ENCODE measurements at regions not wholly inside any gene's neighbourhood (a gene's known extent, or its start where the extent isn't known, plus 50 kb on each side); places are given as distances from the start of the nearest gene placed in this dataset.
"Not testable (repeated sequence)": the region's sequence is repeated elsewhere in the genome, so short reads cannot be mapped to it uniquely, and the experiment has no call there.

DNA sequence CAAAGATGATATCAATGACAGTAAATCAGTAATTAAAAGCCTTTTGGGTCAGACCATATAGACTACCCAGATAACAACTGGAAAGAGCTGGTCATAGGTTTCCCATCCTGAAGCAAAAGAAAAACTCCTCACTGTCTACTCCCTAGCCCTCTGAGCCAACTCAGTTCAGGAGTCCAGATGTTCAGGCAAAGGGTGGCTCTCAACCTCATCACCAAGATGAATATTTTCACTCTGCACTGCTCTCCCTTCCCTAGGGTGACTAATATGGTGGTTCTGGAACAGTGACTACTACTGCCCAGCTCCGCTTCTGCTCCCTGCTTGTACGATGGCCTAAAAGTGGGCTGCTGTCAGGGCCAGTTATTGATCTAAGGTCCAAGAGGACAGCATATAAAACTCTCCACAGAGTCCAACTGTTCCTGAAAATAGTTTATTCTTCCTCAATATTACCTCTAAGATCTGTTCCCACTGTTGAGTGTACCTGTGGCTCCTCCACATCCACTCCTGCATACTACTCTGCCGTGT, 263.4 kb upstream of the SLC30A5 start:
- no peak for DNase-seq

DNA sequence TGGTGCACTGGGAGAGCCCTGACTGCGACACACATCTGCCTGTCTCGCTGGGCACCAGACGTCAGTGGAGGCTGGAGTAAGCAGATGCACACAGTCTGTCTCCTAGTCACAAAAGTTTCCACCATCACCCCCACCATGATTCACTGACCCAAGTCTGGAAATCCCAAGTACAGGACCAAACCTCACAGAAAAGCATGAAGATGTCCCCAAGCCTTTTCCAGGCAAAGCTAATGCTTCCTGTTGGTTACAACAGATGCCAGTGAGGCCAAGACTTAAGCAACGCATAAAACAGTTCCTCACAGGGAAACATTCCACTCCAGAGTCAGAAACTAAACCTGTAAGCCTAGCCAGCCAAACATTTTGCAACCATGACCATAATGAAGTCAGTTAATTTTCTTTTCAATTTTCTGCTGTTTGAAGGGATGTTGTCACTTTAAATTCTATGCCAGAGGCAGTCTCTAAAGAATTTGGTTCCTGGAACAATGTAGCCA, 259.3 kb upstream of the SLC30A5 start:
- no peak for DNase-seq

DNA sequence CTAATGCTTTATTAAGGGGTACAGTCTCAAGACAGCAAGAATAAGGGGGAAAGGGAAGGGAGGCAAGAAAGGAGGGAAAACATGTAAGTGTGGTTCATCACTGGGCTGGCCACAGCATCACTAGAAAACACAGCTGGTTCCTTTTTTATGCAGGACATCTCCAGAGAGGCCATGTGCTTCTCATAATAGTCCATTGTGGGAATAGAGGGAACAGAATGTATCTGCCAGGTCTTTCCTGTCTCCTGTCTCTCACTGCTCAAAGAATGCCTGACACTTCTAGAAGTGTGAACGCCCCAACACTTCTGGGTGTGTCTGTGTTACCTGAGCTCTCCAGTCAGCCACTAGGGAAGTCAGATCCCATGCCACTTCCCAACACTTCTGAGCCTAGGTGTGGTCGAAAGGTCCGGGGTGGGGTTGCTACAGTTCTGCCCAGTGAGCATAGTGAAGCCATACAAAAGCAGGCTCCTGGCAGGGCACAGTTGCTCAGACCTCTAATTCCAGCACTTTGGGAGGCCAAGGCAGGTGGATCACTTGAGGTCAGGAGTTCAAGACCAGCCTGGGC, 255.6 kb upstream of the SLC30A5 start:
- no peak for DNase-seq

DNA sequence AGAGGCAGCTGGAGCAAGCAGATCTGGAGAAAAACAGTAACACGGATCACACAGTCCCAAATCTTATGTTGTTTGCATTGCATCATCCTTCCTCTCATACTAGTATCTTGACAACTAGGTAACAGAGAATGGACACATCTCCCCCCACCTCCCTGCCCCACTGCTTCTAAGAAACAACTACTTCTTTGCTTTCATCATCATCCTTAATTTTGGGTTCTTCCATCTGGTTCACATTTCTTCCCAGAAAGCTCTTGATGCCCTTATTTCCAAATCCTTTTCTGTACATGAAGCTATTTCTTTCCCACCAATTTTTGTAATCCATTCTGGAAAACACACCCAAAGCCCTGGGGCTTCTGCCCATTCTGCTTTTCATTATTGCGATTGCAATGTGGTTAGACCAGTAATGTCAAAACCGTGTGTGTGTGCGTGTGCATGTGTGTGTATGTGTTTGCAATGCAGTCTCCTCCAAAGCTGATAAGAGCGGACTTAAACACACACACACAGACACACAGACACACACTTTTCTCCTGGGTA, 254.7 kb upstream of the SLC30A5 start:
- no peak for DNase-seq

DNA sequence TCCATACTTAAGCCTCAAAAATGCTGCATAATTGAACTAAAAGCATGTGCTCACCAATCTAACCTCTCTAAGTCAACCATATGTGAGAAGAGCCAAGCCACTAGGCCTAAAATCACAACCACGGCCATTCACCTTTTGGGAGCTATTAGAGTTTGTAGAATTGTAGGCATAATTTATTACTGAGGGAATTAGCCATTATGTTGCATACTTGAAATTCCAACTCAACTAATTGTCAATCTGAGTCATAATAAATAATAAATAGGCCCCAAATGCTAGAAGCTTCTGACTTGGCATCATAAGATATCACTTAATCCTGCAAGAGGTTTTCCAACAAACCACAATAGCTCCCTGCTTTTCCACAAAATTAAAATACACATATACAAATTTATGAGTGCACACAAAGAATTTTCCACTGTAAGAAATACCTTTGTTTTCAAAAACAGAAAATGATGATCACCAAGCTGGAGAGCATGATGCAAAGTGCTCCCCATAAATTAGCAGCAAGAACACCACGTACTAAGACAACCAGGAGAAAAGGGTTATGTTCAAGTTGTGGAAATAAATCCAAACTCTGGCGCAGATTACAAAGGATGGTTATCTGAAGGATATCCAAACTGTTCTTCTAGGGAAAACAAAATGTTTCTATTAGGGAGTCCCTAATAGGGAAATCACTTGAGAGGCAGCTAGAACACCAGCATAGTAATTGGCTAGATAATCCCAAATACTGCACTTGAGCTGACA, 250.0 kb upstream of the SLC30A5 start:
- DNase-seq: no peak

DNA sequence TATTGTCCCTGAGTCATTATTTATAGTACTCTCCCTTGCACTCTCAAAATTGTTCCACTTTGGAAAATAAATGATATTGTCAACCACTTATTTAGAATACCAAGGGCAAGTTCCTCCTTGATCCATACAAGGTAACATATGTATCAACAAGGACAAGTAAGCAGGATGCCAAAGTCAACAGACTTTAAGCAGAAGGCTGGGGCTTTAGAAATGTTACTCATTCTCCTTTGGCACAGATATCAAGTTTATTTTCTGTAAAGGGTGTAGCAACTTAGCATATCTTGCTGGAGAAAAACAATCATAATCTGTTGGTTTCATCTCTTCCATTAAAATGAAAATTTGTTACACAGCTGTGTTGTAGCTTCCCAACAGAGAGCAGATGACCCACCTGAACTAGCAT, 248.7 kb upstream of the SLC30A5 start:
- no peak for DNase-seq

DNA sequence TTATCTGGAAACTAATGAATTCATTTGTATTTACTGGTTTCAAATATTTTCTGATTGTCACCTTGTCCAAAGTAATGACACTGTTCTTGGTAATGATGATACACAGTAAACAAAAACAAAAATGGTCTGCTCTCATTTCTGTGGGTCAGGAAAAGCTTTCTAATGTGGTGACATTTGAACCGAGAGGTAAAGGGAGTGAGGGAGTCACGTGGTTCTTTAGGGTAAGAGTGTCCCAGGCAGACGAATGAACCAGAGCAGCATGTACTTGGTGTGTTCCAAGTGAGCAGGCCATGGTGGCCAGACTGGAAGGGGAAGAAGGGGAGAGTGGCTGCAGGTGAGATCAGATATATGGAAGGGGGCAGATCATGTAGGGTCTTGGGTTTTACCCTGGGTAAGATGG, 247.0 kb upstream of the SLC30A5 start:
- DNase-seq: no peak

DNA sequence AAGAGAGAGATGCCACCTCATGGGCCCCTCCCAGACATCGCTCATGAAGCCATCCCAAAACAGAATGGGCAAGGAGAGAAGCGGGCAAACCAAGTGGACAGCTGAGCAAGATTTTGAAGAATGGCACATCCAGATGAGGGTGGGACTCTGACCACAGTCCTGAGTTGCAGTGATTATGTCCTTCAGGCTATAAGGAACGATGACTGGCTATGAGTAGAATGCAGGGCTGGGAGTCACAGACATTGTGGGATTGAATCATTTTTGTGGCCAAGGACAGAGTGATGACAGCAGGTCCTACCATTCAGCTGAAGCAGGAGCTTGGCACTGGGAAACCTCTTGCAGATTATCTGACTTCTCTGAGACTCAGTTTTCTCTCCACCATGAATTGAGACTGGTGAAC, 245.7 kb upstream of the SLC30A5 start:
- no peak for DNase-seq

DNA sequence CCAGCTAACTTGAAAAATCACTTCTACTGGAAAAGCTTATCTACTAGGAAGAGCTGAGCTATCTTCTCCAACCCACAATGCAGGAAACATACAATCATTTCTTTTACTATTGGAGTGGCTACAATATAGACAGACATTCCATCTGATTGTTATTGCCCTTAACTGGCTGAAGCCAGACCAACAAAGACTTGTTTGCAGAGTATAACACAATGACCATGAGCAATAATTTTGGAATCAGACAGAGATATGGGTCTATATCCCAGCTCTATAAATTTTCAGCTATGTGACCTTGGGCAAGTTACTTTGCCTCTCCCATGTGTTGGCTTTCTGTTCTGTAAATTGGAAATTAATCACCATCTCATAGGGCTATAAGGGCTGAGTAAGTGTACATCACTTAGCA, 244.7 kb upstream of the SLC30A5 start:
- DNase-seq: no peak

DNA sequence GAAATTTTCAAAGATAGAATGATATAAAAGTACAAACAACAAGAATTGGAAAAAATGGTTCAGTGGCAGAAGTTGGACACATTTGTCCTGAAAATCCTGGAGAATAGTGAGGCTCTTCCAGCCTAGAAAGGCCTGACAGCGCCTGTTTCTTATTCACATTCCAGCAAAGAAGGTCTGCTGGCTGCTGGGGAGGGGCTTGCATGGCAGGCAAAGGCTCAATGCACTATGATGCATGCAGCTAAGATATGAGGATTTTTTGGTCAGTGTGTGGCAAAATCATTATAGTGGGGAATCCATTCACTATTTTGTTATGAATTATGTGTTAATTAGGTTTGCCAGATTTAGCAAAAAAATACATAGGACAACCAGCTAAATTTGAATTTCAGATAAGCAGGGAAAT, 243.9 kb upstream of the SLC30A5 start:
- no peak for DNase-seq

DNA sequence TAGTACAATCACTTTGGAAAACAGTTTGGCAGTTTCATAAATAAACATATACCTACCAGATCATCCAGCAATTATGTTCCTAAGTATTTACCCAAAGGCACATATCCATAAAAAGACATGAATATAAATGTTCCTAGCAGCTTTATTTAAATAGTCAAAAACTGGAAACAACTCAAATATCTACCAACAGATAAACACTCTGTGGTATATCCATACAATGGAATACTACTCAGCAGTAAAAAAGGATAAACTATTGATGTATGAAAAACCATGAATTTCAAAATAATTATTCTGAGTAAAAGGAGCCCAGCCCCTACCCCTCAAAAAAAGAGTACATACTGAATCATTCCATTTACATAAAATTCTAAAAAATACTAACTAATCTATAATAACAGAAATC, 232.7 kb upstream of the SLC30A5 start:
- DNase-seq: no peak

DNA sequence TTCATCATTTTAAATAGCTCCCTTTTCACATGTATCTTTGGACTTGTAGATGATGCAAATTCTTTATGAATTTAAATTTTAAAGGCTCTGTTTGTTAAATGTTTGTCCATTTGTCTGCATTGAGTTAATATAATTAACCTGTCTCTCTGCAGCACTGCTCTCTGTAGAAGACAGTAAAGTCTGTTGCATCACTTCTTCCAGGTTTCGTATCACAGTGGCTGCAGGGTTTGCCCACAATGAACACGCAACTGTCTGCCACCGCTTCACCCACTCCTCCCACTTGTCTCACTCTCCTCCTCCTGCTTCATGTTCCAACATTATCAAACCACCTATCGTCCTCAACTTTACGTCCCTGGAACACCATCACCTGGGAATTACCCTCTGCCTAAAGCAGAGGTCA, 231.3 kb upstream of the SLC30A5 start:
- no peak for DNase-seq

DNA sequence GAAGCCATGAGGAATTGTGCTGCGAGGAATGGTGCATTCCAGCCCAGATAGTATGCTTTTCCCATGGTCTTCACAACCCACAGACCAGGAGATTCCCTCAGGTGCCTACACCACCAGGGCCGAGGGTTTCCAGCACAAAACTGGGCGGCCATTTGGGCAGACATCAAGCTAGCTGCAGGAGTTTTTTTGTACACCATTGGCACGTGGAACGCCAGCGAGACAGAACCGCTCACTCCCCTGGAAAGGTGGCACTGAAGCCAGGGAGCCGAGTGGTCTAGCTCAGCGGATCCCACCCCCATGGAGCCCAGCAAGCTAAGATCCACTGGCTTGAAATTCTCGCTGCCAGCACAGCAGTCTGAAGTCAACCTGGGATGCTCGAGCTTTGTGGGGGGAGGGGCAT, 228.6 kb upstream of the SLC30A5 start:
- not testable (repeated sequence) for DNase-seq

DNA sequence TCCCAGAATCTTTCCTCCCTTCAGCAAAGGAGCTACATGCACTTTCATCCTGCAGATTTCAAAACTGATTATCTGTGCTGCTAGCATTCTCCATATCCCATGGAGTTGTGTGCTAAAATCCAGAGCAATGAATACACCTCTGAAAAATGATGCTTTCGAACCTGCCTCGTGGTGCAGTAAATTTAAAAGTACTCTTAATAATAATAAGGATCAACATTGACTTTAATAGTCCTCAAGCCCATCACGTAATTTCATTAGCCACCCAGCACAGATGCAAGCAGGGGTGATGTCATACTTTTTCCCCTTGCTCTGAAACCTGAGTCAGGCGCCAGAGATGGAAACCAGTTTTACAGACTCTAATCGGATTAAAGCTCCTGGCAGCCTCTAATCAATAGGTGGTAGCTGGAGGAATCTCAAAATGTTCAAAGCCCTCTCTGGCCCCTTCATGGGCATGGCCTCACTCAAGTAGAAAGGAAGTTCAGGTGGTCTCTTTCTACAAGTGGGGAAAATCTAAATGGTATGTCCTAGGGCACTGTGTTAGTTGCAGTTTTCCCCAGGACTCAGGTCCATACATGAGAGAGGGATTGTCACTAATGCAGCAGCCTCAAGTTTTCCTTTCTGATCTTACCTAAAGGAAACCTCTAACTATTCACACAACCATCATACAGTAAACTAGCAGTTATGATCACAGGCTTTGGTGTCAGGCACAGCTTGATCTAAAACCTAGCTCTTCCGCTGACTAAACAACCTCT, 221.6 kb upstream of the SLC30A5 start:
- no peak for DNase-seq

DNA sequence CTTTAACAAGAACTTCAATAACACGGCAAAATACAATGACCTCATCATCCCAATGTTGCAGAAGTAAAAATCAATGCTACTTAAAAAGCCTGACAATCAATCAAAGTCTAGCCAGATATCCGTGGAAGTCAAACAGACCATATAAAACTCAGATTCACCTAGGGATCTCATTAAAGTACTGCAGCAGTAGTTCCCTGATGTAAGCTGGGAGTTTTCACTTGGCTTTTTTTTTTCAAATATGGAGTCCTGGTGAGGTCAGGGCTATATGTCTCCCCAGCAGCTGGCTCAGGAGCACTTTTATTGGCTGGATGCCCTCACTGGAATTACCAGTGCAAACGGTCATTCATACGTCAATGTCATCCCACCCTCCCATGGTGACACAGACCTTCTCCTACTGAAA, 220.6 kb upstream of the SLC30A5 start:
- no peak for DNase-seq

DNA sequence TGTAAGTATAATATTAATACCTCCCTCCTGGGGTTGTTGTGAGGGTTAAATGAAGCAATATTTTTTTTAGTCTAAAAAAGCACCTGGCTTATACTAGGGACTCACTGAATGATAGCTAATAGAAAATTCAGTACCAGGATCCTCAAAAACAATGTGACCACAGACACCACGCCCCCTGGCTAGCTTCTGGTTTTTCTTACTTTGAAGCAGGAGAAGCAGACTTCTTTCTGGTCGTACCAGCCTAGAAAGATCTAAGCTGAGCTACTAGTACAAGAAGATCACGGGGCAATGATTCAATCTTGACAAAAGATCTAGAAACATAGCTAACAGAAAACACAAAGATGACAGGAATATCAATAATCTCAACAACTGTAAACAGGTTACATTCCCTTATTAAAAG, 218.5 kb upstream of the SLC30A5 start:
- peak in 5 of 6 experiments; percentile 19 to 68 (median 63) for DNase-seq

DNA sequence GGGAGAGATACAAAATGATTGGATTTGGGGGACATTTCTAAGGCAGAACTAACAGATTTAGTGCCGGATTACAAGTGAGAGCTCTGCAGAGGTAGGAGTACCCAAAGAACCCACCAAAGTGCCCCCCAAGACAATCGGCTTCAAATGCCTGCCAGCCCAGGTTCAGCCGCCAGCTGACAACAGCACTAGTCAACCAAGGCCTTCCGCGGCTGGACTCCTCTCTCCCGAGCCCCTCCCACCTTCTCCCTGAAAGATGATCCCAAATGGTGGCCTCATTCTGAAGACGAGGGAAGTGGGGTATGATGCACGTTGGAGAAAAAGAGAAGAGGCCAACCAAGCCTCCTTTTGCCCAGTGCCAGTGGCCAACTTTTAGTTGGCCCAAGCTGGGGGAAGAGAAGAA, 210.4 kb upstream of the SLC30A5 start:
- no peak for DNase-seq

DNA sequence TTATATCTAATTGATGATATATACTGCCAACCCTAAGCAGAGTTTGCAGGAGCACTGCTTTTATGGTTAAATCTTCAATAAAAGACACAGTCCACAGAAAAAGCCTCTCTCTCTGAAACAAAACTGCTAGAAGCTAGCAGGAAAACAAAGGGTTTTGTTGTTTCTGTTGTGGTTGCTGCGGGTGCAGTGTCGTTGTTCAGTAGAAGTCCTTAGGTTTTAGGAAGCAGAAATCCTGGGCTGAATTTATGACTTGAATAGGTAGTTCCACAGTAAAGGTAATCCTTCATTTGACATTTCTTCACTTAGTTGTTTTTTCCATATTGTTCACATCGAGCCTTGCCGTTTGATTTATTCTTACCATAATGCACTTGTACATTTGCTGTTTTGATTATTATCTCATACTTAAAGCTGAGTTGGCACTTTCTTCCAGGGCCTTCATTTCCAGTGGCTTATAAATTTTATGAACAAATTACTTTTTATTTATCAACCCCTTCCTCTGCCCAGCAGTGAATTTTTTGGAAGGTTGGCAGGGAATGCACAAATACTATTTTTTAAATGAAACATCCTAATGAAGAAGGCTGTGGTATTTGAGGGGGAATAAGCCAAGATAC, 209.6 kb upstream of the SLC30A5 start:
- DNase-seq: peak in 5 of 6 experiments; percentile 5 to 74 (median 59)

DNA sequence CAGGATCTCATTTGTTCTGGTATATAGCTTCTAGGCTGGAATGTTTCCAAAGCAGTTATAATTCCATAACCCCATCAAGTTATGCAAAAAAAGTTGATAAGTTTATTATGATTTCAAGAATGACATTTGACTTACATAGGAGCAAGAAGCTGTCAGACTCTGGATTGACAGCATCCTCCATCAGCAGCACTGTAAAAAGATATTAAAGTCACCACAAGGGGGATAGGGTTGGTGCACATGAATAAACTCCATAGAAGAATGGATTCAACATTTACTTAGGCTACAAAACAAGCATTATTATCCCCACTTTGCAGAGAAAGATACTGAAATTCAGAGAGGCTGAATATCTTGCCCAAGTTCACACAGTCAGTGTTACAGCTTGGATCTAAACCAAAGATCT, 208.9 kb upstream of the SLC30A5 start:
- DNase-seq: peak in 3 of 6 experiments; percentile 5 to 21 (median 18)

DNA sequence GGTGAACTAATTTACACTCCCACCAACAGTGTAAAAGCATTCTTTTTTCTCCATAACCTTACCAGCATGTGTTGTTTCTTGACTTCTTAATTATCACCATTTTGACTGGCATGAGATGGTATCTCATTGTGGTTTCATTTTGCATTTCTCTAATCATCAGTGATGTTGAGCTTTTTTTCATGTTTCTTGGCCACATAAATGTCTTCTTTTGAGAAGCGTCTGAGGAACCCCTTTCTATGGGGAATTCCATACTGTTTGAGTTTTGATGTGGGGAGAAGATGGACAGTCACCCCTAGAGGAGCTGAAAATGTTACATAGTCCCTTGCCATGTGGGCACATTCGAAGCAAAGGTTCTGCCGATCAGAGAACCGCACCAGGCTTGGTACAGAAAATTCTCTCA, 207.0 kb upstream of the SLC30A5 start:
- no peak for DNase-seq

DNA sequence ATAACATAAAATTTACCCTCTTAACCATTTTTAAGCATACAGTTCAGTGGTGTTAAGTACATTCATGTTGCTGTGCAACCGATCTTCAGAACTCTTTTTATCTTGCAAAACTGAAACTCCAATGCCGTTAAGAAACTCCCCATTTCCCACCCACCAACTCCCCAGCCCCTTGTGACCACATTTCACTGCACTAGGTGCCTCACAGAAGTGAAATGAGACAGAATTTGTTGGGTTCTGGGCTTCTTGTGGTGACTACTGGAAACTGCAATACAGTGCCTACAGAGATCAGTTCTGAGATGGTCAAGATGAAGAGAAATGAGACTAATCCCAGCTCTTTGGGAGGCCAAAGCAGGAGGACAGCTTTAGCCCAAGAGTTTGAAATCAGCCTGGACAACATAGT, 202.1 kb upstream of the SLC30A5 start:
- peak in 1 of 6 experiments; percentile 13 for DNase-seq

DNA sequence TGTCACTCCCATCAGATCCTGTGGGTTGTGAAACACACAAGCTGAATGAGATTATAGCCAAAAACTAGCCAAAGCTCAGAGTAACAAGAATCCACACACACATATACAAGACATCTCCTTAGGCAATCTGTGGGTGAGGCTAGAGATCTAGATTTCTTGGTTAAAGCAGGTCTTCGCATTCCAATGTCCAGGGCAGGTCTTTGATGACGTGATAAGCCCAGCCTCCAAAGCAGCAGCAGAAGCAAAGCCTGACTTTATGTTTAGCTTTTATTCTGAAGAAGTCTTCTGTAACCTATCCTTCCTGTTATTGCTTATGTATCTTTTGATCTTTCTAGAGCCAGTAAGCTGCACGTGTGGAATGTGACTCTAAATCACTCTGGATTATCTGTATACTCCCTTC, 199.1 kb upstream of the SLC30A5 start:
- DNase-seq: peak in 2 of 6 experiments; percentile 45 to 50

DNA sequence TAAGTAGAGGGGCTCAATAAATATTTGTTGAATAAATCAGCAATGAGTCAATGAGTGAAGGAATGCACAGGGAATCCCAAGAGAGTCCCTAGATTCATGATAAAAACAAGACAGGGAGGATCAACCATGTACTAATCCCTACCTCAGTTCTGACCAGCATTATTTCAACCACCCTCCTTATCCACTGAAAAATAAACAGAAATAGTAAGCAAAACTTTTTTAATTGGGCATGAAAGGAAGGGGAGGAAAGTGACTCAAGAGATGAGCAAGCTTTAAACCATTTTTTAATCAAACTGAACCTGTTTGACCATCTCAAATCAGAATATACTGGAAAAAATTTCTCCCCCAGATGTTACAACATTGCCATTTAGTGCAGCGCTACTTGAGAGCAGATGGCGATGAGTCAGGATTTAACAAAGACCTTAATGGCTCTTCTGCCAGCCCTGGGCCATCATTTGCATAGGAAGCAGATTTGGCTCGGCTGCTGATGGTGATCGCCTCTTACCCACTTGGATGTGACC, 194.8 kb upstream of the SLC30A5 start:
- no peak for DNase-seq
